HG03066 (cell line): ENCODE measurements at regions not wholly inside any gene's neighbourhood (a gene's known extent, or its start where the extent isn't known, plus 50 kb on each side); places are given as distances from the start of the nearest gene placed in this dataset.
"Not testable (repeated sequence)": the region's sequence is repeated elsewhere in the genome, so short reads cannot be mapped to it uniquely, and the experiment has no call there.

Source experiments
- ATAC-seq: cut with Tn5 transposase; IDR thresholded peaks from one replicate; pipeline ENCODE4 v1.9.1; 2021; ENCODE audit warnings: low read depth; ENCODE audit not compliant: unreplicated experiment

DNA sequence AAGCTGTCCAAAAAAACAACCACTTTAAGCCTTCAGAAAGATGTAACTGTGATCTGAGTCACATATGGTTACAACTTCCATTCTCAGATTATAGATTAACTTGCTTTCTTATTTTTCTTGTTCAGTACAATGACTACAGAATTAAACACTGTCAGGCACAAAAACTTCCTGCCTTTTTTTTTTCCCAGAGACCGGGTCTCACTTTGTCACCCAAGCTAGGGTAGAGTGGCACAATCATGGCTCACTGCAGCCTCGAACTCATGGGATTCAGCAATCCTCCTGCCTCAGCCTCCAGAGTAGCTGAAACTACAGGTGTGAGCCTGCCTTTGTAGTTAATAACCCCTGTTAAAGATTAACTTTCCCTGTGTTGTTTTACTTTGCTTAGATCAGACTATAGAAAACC, 163.2 kb downstream of the AVL9 start:
- ATAC-seq = peak; percentile 56

DNA sequence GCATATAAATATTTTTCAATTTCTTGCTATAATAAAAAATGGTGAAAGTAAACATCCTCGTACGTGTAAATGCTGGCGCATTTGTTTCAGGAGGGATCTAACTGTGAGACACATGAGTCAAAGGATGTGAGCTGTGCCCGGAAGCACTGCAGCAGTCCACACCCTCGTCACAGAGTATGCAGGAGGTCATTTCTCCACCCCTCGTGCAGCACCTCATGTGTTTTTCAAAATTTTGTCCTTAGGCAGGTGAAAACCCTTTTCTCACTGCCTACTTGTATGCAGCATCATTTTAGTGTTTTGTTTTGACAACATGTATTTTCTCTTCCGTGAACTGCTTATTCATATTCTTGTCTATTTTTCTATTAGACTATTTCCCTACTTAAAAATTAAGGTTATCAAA, 162.7 kb downstream of the AVL9 start:
- peak; percentile 31 for ATAC-seq

DNA sequence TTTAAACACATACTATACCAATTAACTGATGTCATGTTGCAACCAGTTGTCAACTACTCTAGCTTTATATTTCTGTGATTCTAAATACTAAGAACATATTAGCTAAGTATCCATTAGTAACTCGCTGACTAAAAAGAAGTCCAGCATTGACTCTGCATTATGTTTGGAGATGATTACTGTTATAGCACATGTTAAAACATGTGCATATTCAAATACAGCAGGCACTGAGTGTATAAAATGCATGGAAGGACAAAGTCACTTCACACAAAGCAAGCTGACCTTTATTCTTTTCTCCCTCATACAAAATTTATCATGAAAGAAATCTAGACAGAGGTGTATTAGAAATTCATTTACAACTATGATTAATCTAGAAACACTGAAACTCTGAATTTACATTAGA, 159.3 kb downstream of the AVL9 start:
- not testable (repeated sequence) for ATAC-seq

DNA sequence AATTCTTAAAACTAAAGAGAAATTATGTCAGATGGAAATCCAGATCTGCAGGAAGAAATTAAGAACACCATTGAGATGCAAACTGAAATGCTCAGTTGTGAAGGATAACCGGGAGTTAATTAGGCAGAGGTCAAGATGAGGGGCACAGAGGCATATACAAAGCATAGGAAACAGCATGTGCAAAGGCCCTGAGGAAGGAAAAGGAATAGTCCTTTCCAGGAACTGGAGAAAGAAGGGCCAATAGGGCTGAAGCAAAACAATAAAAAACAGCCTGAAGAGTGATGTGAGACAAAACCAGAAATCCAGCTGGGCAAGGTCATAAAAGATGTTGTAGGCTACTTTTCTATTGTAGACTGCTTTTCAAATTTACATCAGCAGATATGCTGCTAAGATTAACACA, 155.1 kb downstream of the AVL9 start:
- not testable (repeated sequence) for ATAC-seq

DNA sequence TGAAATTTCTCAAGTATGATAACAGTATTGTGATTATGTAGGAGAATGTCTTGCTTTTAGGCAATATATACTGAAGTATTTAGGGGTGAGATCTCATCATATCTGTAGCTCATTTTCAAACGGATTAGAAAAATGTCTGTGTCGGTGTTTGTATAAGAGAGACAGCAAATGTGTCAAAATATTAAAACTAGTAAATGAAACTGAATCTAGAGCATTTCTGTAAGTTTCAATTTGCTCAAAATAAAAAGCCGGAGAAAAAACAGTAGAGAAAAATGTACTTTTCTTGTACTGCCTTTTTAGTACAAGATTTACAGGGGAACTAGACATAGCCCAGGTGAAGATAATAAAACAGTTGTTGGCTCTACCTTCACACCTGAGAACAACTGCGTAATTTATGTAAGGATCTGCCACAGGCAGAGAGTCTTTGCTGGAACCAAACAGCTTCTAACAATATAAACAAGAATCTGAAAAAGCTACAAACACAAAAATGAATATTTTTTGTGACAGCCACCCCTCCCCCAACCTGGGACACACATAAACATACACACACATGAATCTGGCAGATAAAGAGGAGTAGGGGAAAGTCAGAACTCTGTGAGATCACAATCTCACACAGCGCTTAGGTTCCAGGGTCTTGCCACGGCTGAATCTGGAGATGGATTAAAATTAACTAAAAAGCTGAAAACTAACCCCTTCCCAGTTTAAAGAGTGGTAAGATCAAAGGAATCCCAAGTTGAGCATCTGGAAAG, 153.3 kb downstream of the AVL9 start:
- ATAC-seq = no peak

DNA sequence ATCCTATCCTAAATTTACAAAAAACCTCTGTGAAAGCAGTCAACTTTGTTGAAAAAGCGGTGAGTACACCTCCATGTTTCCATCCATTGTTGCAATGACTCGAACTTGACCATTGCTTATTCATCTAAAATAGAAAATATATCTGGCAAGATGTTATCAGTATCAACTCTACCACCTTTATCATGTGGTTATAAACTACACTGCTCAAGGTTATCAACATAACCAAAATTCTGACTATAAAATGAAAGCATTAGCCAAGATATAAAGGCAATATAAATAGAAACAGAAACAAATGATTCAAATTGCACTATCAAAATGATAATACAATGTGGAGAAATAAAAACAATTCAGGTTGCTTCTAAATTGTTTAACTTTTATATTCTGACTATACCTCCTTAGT, 150.0 kb downstream of the AVL9 start:
- not testable (repeated sequence) for ATAC-seq

DNA sequence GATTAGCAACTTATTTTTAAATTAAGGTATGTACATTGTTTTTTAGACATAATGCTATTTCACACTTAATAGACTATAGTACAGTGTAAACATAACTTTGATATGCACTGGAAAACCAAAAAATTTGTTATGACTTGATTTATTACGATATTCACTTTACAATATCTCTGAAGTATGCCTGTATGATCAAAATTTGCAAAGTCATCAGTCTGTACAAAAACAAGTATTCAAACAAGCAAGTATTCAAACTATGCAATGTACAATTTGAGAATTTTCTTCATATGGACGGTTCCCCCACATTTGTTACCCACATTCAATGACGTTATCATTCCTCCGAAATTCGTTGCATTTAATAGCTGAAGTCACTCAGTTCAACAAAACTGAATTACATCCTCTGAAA, 147.9 kb downstream of the AVL9 start:
- ATAC-seq = no peak

DNA sequence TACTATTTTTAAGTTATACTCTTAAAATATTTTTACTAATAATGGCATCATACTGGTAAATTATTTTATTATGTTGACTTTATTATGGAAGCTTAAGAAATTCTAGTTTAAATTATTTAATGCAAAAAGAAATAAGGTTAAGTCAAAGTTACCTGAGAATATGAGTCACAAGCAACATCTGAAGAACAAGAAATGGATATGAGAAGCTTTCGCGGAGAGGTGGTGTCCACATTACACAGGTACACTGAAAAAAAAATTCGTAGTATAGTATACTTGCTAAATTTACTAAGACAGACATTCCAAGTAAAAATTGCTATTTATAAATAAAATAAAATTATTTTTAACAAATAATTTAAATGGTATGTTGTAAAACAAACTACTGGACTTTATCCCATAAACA, 143.8 kb downstream of the AVL9 start:
- no peak for ATAC-seq

DNA sequence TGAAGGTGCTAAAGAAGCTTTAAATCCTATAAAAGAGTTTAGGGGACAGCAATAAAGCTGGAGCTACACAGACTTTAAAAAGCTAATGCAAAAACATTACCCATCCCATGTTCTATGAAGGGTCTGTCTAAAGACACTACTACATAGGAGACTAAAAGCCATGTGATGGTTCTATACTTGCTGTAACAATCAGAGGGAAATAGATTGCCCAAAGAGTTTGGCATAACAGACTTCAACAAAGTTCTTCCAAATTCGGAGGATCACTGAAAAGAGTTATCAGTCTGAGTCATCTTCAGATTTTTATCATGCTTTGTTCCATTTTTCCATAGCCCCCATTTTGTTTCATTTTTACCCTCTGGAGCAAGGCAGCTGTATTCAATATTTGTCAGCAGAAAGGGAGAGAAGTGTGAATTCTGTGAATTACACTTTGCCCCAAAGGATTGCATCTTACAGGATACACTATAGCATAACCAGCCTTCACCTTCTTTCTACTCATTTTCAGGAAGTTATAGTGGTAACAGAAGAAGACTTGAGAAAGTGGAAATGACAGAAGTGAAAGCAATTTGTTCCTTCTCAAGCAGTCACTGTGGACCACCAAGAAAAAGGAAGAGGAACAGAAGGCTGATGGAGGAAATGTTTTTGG, 143.3 kb downstream of the AVL9 start:
- ATAC-seq = peak; percentile 97
